Ovary (tissue), 3 donors: ENCODE measurements at regions not wholly inside any gene's neighbourhood (a gene's known extent, or its start where the extent isn't known, plus 50 kb on each side); places are given as distances from the start of the nearest gene placed in this dataset.

Experiments used
- EP300 ChIP-seq: sonication (generic); formaldehyde crosslinking; IDR thresholded peaks from one replicate; pipeline ENCODE4 v1.6.1; 2017; ENCODE audit warnings: antibody characterized with exemption
- POLR2A ChIP-seq: fragments of 450-650 bp; IDR thresholded peaks from one replicate; pipeline ENCODE4 v1.6.1; 2017; ENCODE audit warnings: antibody characterized with exemption, mild to moderate bottlenecking, moderate library complexity
- TF ChIP-seq, protein P1 (sequence below), 3 donors: fragments of 450-650 bp in 2 of 3; fragments of 200-600 bp in 1 of 3; IDR thresholded peaks; one replicate each; pipeline versions ENCODE4 v1.5.1 to v1.8.0; 2016 to 2022; ENCODE audit warnings: antibody characterized with exemption in 3 of 3, mild to moderate bottlenecking in 1 of 3
- donor health status: DM: no; HTN: no; CAD: no.

DNA sequence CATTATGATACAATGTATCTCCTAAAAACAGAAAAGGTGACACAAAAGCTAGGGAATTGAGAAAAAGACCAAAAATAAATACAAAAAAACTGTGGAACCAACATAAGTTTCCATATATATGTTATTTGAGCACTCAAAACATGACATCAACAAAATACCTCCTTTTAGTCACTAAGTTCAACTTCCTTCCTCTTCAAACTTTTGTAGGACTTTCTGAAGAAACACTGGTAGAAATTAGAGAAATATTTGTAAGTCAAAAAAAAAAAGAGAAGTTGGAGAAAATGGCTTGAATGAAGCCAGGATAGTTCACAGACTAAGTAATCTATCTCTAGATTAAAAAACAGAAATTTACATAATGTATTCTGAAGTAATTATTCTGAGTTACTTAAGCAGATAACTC, 208.4 kb upstream of the ALCAM start:
- TF ChIP-seq, protein P1, sequence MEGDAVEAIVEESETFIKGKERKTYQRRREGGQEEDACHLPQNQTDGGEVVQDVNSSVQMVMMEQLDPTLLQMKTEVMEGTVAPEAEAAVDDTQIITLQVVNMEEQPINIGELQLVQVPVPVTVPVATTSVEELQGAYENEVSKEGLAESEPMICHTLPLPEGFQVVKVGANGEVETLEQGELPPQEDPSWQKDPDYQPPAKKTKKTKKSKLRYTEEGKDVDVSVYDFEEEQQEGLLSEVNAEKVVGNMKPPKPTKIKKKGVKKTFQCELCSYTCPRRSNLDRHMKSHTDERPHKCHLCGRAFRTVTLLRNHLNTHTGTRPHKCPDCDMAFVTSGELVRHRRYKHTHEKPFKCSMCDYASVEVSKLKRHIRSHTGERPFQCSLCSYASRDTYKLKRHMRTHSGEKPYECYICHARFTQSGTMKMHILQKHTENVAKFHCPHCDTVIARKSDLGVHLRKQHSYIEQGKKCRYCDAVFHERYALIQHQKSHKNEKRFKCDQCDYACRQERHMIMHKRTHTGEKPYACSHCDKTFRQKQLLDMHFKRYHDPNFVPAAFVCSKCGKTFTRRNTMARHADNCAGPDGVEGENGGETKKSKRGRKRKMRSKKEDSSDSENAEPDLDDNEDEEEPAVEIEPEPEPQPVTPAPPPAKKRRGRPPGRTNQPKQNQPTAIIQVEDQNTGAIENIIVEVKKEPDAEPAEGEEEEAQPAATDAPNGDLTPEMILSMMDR (IDR thresholded peaks at IDR 0.05): no peak
- TF ChIP-seq POLR2A (no peak), EP300 (no peak)
